CD4-positive, alpha-beta memory T cell (primary cell): ENCODE measurements at regions not wholly inside any gene's neighbourhood (a gene's known extent, or its start where the extent isn't known, plus 50 kb on each side); places are given as distances from the start of the nearest gene placed in this dataset.

Experiments
- CTCF ChIA-PET: fragments of 350-600 bp; sonication (Branson Sonifier 250); formaldehyde crosslinking; loops from one replicate; lab custom pipeline; 2021; ENCODE audit warnings: inconsistent platforms; ENCODE audit not compliant: partially characterized antibody; lab: Charles Lee
- POLR2A ChIA-PET: fragments of 350-600 bp; sonication (Branson Sonifier 250); formaldehyde crosslinking; loops from one replicate; lab custom pipeline; 2021; ENCODE audit not compliant: partially characterized antibody; lab: Charles Lee
- DNase-seq, 5 donors: peaks; one replicate each; pipeline versions ENCODE4 v3.0.0 to v3.0.0-alpha.2; 2020 to 2022; ENCODE audit warnings: mixed read lengths in 1 of 5
- H3K27ac ChIP-seq: one replicate; pipeline ENCODE4 v1.7.0; 2013; ENCODE audit warnings: low read depth, low read length
- H3K27me3 ChIP-seq: 2 replicates; pipeline ENCODE4 v1.7.0; 2013; ENCODE audit warnings: mild to moderate bottlenecking, low read length, moderate library complexity; ENCODE audit not compliant: insufficient read depth
- H3K36me3 ChIP-seq: 2 replicates; pipeline ENCODE4 v1.7.0; 2013; ENCODE audit warnings: mild to moderate bottlenecking, low read length, moderate library complexity; ENCODE audit not compliant: insufficient read depth
- H3K4me1 ChIP-seq: 2 replicates; pipeline ENCODE4 v1.7.0; 2013; ENCODE audit warnings: mild to moderate bottlenecking, low read length, moderate library complexity; ENCODE audit not compliant: insufficient read depth
- H3K4me3 ChIP-seq, 2 donors: one replicate each; pipeline ENCODE4 v1.7.0; 2013; ENCODE audit warnings: low read length in 2 of 2, mild to moderate bottlenecking in 1 of 2
- H3K9me3 ChIP-seq, 2 donors: one replicate each; pipeline ENCODE4 v1.7.0; 2013; ENCODE audit warnings: low read length in 2 of 2, control low read depth in 1 of 2; ENCODE audit not compliant: control insufficient read depth in 1 of 2
- H3K27ac Mint-ChIP-seq, 7 donors: one replicate each; pipeline ENCODE4 v1.8.0; 2020 to 2021; ENCODE audit warnings: mixed read lengths in 7 of 7, mild to moderate bottlenecking in 6 of 7, inconsistent platforms in 3 of 7, moderate library complexity in 3 of 7
- H3K27me3 Mint-ChIP-seq, 2 donors: one replicate each; pipeline ENCODE4 v1.8.0; 2020 to 2021; ENCODE audit warnings: mixed read lengths in 2 of 2
- H3K36me3 Mint-ChIP-seq, 2 donors: one replicate each; pipeline ENCODE4 v1.8.0; 2020 to 2021; ENCODE audit warnings: mixed read lengths in 2 of 2, inconsistent platforms in 1 of 2, mild to moderate bottlenecking in 1 of 2
- H3K4me1 Mint-ChIP-seq, 4 donors: one replicate each; pipeline ENCODE4 v1.8.0; 2020 to 2021; ENCODE audit warnings: mixed read lengths in 4 of 4, mild to moderate bottlenecking in 1 of 4
- H3K4me3 Mint-ChIP-seq, 8 donors: one replicate each; pipeline ENCODE4 v1.8.0; 2020 to 2021; ENCODE audit warnings: mixed read lengths in 8 of 8, mild to moderate bottlenecking in 7 of 8, moderate library complexity in 6 of 8, inconsistent platforms in 3 of 8
- H3K9me3 Mint-ChIP-seq, 8 donors: one replicate each; pipeline ENCODE4 v1.8.0; 2020 to 2021; ENCODE audit warnings: mixed read lengths in 8 of 8, mild to moderate bottlenecking in 5 of 8, inconsistent platforms in 3 of 8, moderate library complexity in 1 of 8
- intact Hi-C: fragments of 100-400 bp; cut with micrococcal nuclease; formaldehyde crosslinking; loops from one replicate; pipeline ENCODE4 v1.15.1; 2023

- no peaks in the 10 kb centered on the region for H3K9me3 ChIP-seq
- Mint-ChIP-seq H3K36me3 (no peaks in the 10 kb centered on the region), H3K27me3 (no peaks in the 10 kb centered on the region), H3K27ac (no peak overlapping the region), H3K4me3 (no peak overlapping the region), H3K4me1 (no peaks in the 10 kb centered on the region), H3K9me3 (peaks cover 0 to 9% (median 4%) of the 10 kb centered on the region in 8 donors)
- no peaks in the 10 kb centered on the region for H3K36me3 ChIP-seq
- no peaks in the 10 kb centered on the region for H3K27me3 ChIP-seq
- H3K4me3 ChIP-seq: no peak overlapping the region
- intact Hi-C loops: no loop called here
- no peaks in the 10 kb centered on the region for H3K4me1 ChIP-seq
- no peak for DNase-seq
- ChIA-PET CTCF (no interaction called here), POLR2A (no interaction called here)
- H3K27ac ChIP-seq: no peak overlapping the region
Observed at GRCh38 chr12:125614058-125614457, 548.8 kb downstream of the AACS start.

- CTCF ChIA-PET: no interaction called here
- POLR2A ChIA-PET: no interaction called here
- intact Hi-C loops: no loop called here
- DNase-seq: no peak
- Histone ChIP-seq H3K27me3 (no peaks in the 10 kb centered on the region), H3K27ac (no peak overlapping the region), H3K4me1 (no peaks in the 10 kb centered on the region), H3K4me3 (no peak overlapping the region), H3K36me3 (no peaks in the 10 kb centered on the region), H3K9me3 (no peaks in the 10 kb centered on the region)
- peaks cover 3 to 10% (median 5%) of the 10 kb centered on the region in 8 donors for H3K9me3 Mint-ChIP-seq
- no peaks in the 10 kb centered on the region for H3K36me3 Mint-ChIP-seq
- no peaks in the 10 kb centered on the region for H3K4me1 Mint-ChIP-seq
- H3K27me3 Mint-ChIP-seq: no peaks in the 10 kb centered on the region
- no peak overlapping the region for H3K27ac Mint-ChIP-seq
- no peak overlapping the region for H3K4me3 Mint-ChIP-seq
Observed at GRCh38 chr12:125619723-125620122, 554.5 kb downstream of the AACS start.

DNA sequence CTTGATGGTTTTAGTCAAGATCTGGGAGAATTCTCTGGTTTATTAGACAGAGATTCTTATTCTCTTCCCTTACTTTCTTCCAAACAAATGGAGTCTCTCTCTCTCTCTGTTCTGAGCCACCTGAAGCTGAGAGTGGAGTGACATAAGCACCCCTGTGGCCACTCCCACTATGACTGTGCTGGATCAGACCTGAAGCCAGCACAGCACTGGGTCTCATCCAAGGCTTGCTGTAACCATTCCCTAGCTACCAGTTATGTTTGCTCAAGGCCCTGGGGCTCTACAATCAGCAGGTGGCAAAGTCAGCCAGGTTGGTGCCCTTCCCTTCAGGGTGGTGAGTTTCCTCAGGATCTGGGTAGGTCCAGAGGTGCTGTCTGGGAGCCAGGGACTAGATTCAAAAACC is 568.5 kb downstream of the AACS start:
- no peak overlapping the region for H3K4me3 ChIP-seq
- H3K36me3 ChIP-seq: no peaks in the 10 kb centered on the region
- no peak overlapping the region for H3K27ac ChIP-seq
- intact Hi-C loops: no loop called here
- Mint-ChIP-seq H3K27me3 (peaks cover 0 to 3% of the 10 kb centered on the region in 2 donors), H3K9me3 (peaks cover 0 to 14% (median 2%) of the 10 kb centered on the region in 8 donors), H3K4me1 (no peaks in the 10 kb centered on the region), H3K27ac (no peak overlapping the region), H3K36me3 (no peaks in the 10 kb centered on the region), H3K4me3 (no peak overlapping the region)
- H3K4me1 ChIP-seq: no peaks in the 10 kb centered on the region
- ChIA-PET POLR2A (no interaction called here), CTCF (no interaction called here)
- H3K9me3 ChIP-seq: no peaks in the 10 kb centered on the region
- no peak for DNase-seq
- H3K27me3 ChIP-seq: no peaks in the 10 kb centered on the region

DNA sequence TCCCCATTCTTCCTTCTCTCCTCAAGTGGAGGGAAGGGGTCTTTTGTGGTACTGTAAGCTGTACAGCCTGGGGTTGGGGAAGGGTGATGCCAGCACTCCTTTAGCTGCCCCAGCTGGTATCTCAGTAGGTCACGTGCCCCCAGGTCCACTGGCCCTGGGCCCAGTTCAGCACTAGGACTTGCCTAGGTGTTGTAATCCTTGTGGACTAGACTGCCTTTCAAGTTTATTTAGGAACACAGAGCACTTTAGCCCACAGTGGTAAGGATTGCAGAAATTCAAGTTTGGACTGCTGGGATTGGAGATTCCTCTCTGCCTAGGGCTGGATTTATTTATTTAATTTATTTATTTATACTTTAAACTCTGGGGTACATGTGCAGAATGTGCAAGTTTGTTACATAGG is 569.6 kb downstream of the AACS start:
- Mint-ChIP-seq H3K4me1 (no peaks in the 10 kb centered on the region), H3K27ac (no peak overlapping the region), H3K27me3 (peaks cover 0 to 3% of the 10 kb centered on the region in 2 donors), H3K4me3 (no peak overlapping the region), H3K36me3 (no peaks in the 10 kb centered on the region), H3K9me3 (peaks cover 0 to 14% (median 1%) of the 10 kb centered on the region in 8 donors)
- CTCF ChIA-PET: no interaction called here
- POLR2A ChIA-PET: no interaction called here
- H3K36me3 ChIP-seq: no peaks in the 10 kb centered on the region
- H3K9me3 ChIP-seq: no peaks in the 10 kb centered on the region
- no peak for DNase-seq
- no peak overlapping the region for H3K27ac ChIP-seq
- H3K4me3 ChIP-seq: no peak overlapping the region
- intact Hi-C loops: no loop called here
- no peaks in the 10 kb centered on the region for H3K4me1 ChIP-seq
- no peaks in the 10 kb centered on the region for H3K27me3 ChIP-seq

DNA sequence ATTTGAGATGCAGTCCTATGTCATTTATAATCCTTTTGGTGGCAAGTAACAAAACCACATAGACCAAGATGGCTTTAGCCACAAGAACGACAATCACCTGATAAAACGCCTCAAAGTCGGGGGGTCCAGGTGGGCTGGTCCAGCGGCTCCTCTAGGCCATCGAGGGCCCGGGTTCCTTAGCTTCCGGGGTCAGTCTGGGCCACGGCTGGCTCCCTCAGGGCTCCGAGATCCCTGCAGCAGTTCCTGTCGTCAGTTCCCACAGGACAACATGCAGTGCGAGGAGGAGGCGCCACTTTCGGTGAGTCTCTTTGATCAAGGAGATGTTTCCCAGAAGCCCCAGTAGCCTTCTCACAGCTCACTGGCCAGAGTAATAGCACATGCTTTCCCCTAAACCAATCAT is 574.6 kb downstream of the AACS start:
- Histone ChIP-seq H3K27me3 (no peaks in the 10 kb centered on the region), H3K4me3 (no peak overlapping the region), H3K36me3 (no peaks in the 10 kb centered on the region), H3K4me1 (no peaks in the 10 kb centered on the region), H3K9me3 (no peaks in the 10 kb centered on the region), H3K27ac (no peak overlapping the region)
- H3K9me3 Mint-ChIP-seq: peaks cover 0 to 2% (median 0%) of the 10 kb centered on the region in 8 donors
- CTCF ChIA-PET: no interaction called here
- H3K36me3 Mint-ChIP-seq: no peaks in the 10 kb centered on the region
- DNase-seq: no peak
- H3K27ac Mint-ChIP-seq: no peak overlapping the region
- H3K27me3 Mint-ChIP-seq: peaks cover 3% of the 10 kb centered on the region in 2 donors
- H3K4me3 Mint-ChIP-seq: no peak overlapping the region
- POLR2A ChIA-PET: no interaction called here
- intact Hi-C loops: no loop called here
- no peaks in the 10 kb centered on the region for H3K4me1 Mint-ChIP-seq

GRCh38 chr12:125643055-125643454 is 577.8 kb downstream of the AACS start:
- Histone ChIP-seq H3K4me1 (no peaks in the 10 kb centered on the region), H3K27ac (no peak overlapping the region), H3K27me3 (no peaks in the 10 kb centered on the region), H3K4me3 (no peak overlapping the region), H3K36me3 (no peaks in the 10 kb centered on the region), H3K9me3 (no peaks in the 10 kb centered on the region)
- H3K36me3 Mint-ChIP-seq: no peaks in the 10 kb centered on the region
- peaks cover 0 to 3% of the 10 kb centered on the region in 2 donors for H3K27me3 Mint-ChIP-seq
- DNase-seq: no peak
- no peak overlapping the region for H3K27ac Mint-ChIP-seq
- no peak overlapping the region for H3K4me3 Mint-ChIP-seq
- intact Hi-C loops: no loop called here
- no peaks in the 10 kb centered on the region for H3K4me1 Mint-ChIP-seq
- H3K9me3 Mint-ChIP-seq: peaks cover 0 to 4% (median 0%) of the 10 kb centered on the region in 8 donors
- ChIA-PET POLR2A (no interaction called here), CTCF (no interaction called here)

DNA sequence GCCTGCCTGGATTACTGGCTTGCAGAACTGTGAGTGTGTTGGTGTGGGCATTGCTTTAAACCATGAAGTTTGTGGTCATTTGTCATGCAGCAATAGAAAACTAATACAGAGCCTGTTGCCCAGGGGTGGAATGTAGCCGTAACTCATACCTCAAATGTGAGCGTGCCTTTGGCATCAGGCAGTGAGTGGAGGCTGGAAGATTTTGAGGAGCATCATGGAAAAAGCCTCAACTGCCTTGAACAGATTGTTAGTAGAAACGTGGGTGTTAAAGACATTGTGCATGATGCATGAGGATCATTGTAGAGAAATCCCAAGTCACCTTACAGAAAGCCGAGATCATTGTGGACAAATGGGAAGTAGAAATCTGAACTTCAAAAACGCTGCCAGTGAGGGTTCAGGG is 580.5 kb downstream of the AACS start:
- Mint-ChIP-seq H3K4me3 (no peak overlapping the region), H3K9me3 (peaks cover 0 to 9% (median 0%) of the 10 kb centered on the region in 8 donors), H3K4me1 (no peaks in the 10 kb centered on the region), H3K27ac (no peak overlapping the region), H3K27me3 (no peaks in the 10 kb centered on the region), H3K36me3 (no peaks in the 10 kb centered on the region)
- ChIA-PET CTCF (no interaction called here), POLR2A (no interaction called here)
- H3K27me3 ChIP-seq: no peaks in the 10 kb centered on the region
- H3K4me3 ChIP-seq: no peak overlapping the region
- DNase-seq: no peak
- no peaks in the 10 kb centered on the region for H3K9me3 ChIP-seq
- no peak overlapping the region for H3K27ac ChIP-seq
- intact Hi-C loops: no loop called here
- H3K4me1 ChIP-seq: no peaks in the 10 kb centered on the region
- no peaks in the 10 kb centered on the region for H3K36me3 ChIP-seq

DNA sequence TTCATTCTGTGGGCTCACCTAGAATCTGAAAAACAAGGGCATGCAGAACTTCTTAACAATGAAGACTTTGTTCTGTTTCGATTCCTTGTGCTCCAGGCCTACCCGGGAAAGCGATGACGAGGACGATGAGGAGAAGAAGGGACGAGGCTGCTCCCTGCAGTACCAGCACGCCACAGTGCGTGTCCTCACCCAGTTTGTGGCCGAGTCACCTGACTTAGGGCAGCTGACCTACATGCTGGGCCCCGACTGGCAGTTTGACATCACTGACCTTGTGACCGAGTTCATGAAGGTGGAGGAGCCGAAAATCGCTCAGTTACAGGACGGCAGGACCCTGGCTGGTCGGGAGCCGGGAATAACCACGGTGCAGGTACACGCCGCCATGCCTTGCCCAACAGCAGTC is 585.4 kb downstream of the AACS start:
- no peak overlapping the region for H3K27ac Mint-ChIP-seq
- H3K4me3 Mint-ChIP-seq: no peak overlapping the region
- no peaks in the 10 kb centered on the region for H3K4me1 ChIP-seq
- no peak overlapping the region for H3K4me3 ChIP-seq
- H3K4me1 Mint-ChIP-seq: no peaks in the 10 kb centered on the region
- peaks cover 0 to 9% (median 0%) of the 10 kb centered on the region in 8 donors for H3K9me3 Mint-ChIP-seq
- intact Hi-C loops: no loop called here
- H3K36me3 Mint-ChIP-seq: no peaks in the 10 kb centered on the region
- ChIA-PET POLR2A (no interaction called here), CTCF (no interaction called here)
- H3K27ac ChIP-seq: no peak overlapping the region
- no peaks in the 10 kb centered on the region for H3K27me3 Mint-ChIP-seq
- no peaks in the 10 kb centered on the region for H3K27me3 ChIP-seq
- DNase-seq: no peak
- no peaks in the 10 kb centered on the region for H3K36me3 ChIP-seq
- no peaks in the 10 kb centered on the region for H3K9me3 ChIP-seq
